ENCODE measurements at regions not wholly inside any gene's neighbourhood (a gene's known extent, or its start where the extent isn't known, plus 50 kb on each side); places are given as distances from the start of the nearest gene placed in this dataset.

DNA sequence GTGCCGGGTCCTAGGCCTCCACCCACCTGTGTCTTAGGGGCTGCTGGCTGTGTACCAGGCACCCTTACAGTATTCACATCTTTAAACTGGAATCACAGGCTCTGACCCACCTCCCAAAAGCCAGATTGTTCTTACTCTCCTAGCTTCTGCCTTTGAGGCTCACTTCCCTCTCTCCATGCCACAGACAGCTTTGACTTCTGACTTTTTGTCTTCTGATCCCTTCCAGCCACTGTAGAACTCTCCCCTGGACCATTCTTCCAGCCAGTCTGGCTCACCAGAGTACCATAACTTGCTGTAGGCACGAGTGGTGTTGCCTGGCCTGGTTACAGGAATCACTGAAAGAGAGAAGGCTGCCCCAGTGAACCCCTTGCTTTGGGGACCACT lies 58.1 kb upstream of the STUM start:
- H3K4me1 Mint-ChIP-seq = peaks cover 9 to 14% (median 11%) of the 10 kb centered on the region in 4 donors

DNA sequence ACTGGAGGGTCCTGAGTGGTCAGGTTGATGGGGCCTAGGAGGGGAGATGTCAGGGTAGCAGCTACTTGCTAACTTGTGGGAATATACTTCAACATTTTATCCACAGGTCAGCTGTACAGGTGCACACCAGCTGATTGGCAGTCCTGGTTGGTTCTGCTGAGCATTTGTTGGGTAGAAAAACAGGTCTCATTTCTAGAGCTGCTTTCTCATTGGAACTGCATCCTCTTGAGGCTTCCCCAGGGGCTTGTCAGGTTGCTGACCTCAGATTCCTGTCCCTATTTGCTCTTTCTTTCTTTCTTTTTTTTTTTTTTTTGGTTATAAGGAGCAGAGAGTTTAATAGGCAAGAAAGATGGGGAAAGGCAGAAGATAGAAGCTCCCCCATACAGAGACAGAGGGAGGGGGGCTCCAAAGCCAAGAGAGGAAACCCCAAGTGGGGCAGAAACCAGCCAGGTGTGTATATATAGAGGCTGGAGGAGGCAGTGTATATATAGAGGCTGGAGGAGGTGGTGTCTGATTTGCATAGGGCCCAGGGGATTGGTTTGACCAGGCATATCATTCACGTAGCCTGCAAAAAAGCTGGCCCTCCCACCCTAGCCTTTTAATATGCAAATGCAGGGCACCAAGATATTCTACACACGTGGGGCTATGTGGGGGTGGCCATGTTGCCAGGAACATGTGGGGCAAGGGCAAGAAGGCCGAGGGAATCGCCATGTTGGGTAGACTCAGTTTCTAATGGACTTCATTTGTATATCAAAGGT lies 57.3 kb upstream of the STUM start:
- Mint-ChIP-seq H3K9me3 (peaks cover 0 to 5% (median 0%) of the 10 kb centered on the region in 7 donors), H3K27me3 (peaks cover 34% of the 10 kb centered on the region), H3K4me3 (peak overlapping the region in 1 of 4 donors; percentile 16), H3K27ac (no peak overlapping the region), H3K4me1 (peaks cover 5 to 8% (median 8%) of the 10 kb centered on the region in 4 donors), H3K36me3 (no peaks in the 10 kb centered on the region)
- H3K4me1 ChIP-seq (ENCODE audit: control insufficient read depth, insufficient read depth, low read length, poor library complexity, severe bottlenecking) = no peaks in the 10 kb centered on the region
- H3K27ac ChIP-seq (ENCODE audit: insufficient read depth, low read length, poor library complexity, severe bottlenecking) = no peak overlapping the region
- no peaks in the 10 kb centered on the region for H3K36me3 ChIP-seq (ENCODE audit: control insufficient read depth, insufficient read depth, low read length)
- ATAC-seq (ENCODE audit: low read depth in 2 of 2) = no peak
- peaks cover 9% of the 10 kb centered on the region for H3K27me3 ChIP-seq (ENCODE audit: control insufficient read depth, insufficient read depth, low read length)
- H3K4me3 ChIP-seq (ENCODE audit: low read depth, low read length) = no peak overlapping the region
- DNase-seq = no peak
- H3K9me3 ChIP-seq (ENCODE audit: control insufficient read depth in 2 of 2, low read length in 2 of 2) = no peaks in the 10 kb centered on the region

More for the DNA sequence above, 58.1 kb upstream of the STUM start:
- Histone ChIP-seq H3K9me3 (ENCODE audit: control insufficient read depth in 2 of 2, low read length in 2 of 2) (no peaks in the 10 kb centered on the region), H3K27me3 (ENCODE audit: control insufficient read depth, insufficient read depth, low read length) (peaks cover 9% of the 10 kb centered on the region), H3K27ac (ENCODE audit: insufficient read depth, low read length, poor library complexity, severe bottlenecking) (no peak overlapping the region), H3K4me3 (ENCODE audit: low read depth, low read length) (no peak overlapping the region), H3K4me1 (ENCODE audit: control insufficient read depth, insufficient read depth, low read length, poor library complexity, severe bottlenecking) (peaks cover 4% of the 10 kb centered on the region), H3K36me3 (ENCODE audit: control insufficient read depth, insufficient read depth, low read length) (no peaks in the 10 kb centered on the region)
- DNase-seq = no peak
- Mint-ChIP-seq H3K27me3 (peaks cover 39% of the 10 kb centered on the region), H3K27ac (peak overlapping the region in 1 of 3 donors; percentile 39), H3K36me3 (no peaks in the 10 kb centered on the region), H3K9me3 (peaks cover 0 to 4% (median 0%) of the 10 kb centered on the region in 7 donors), H3K4me3 (no peak overlapping the region)
- ATAC-seq (ENCODE audit: low read depth in 2 of 2) = no peak

DNA sequence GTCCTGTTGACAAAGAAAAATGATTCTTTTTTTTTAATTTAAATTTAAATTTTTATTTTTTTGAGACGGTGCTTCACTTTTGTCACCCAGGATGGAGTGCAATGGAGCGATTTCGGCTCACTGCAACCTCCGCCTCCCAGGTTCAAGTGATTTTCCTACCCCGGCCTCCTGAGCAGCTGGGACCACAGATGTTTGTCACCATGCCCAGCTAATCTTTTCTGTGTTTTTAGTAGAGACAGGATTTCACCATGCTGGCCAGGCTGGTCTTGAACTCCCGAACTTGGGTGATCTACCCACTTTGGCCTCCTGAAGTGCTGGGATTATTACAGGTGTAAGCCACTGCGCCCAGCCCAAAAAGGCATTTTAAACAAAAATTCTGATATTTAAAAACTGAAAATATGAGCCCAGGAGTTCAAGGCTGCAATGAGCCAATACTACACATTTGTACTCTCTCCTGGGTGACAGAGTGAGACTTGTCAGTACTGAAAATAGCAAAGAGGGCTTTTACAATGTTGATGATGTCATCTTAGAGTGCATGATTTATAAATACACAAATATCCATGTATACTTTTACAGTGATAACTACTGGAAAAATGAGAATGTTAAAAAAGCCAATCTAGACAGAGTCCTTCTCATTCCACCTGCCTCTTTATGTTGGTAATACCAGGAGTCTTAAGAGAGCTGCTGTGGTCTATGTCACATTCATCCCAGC lies 56.0 kb upstream of the STUM start:
- peaks cover 0 to 5% (median 0%) of the 10 kb centered on the region in 7 donors for H3K9me3 Mint-ChIP-seq
- Histone ChIP-seq H3K9me3 (ENCODE audit: control insufficient read depth in 2 of 2, low read length in 2 of 2) (no peaks in the 10 kb centered on the region), H3K4me1 (ENCODE audit: control insufficient read depth, insufficient read depth, low read length, poor library complexity, severe bottlenecking) (no peaks in the 10 kb centered on the region), H3K4me3 (ENCODE audit: low read depth, low read length) (no peak overlapping the region), H3K36me3 (ENCODE audit: control insufficient read depth, insufficient read depth, low read length) (no peaks in the 10 kb centered on the region), H3K27ac (ENCODE audit: insufficient read depth, low read length, poor library complexity, severe bottlenecking) (no peak overlapping the region), H3K27me3 (ENCODE audit: control insufficient read depth, insufficient read depth, low read length) (peaks cover 9% of the 10 kb centered on the region)
- H3K4me1 Mint-ChIP-seq = no peaks in the 10 kb centered on the region
- DNase-seq (no peak), ATAC-seq (ENCODE audit: low read depth in 2 of 2) (no peak)
- H3K36me3 Mint-ChIP-seq = no peaks in the 10 kb centered on the region
- no peak overlapping the region for H3K4me3 Mint-ChIP-seq
- H3K27me3 Mint-ChIP-seq = peaks cover 25% of the 10 kb centered on the region
- H3K27ac Mint-ChIP-seq = no peak overlapping the region

DNA sequence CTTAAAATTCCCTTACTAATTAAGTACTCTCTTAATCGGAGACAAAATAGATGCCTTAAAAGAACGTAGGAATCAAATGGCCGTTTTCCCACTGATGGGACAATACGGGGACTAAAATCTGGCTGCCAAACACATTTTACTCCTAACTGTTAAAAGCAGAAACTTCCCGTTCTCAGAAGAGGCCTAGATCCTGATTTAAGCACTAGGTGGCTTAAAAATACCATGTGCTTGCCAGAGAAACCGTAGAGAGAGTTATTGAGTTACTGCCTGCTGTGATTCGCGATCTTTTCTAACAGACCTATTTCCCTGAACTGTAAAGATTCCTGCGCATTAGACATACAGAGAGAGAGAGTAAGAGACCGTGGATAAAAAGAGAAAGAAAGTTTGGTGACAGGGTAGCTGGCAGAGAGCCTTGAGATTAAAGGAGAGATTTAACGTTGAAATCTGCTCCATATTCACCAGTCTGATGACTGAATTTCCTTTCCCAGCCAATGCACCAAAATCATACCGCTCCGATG lies 54.4 kb upstream of the STUM start:
- ATAC-seq (ENCODE audit: low read depth in 2 of 2) (no peak), DNase-seq (no peak)
- H3K27me3 Mint-ChIP-seq = peaks cover 22% of the 10 kb centered on the region
- Histone ChIP-seq H3K9me3 (ENCODE audit: control insufficient read depth in 2 of 2, low read length in 2 of 2) (no peaks in the 10 kb centered on the region), H3K4me1 (ENCODE audit: control insufficient read depth, insufficient read depth, low read length, poor library complexity, severe bottlenecking) (no peaks in the 10 kb centered on the region), H3K27ac (ENCODE audit: insufficient read depth, low read length, poor library complexity, severe bottlenecking) (no peak overlapping the region), H3K4me3 (ENCODE audit: low read depth, low read length) (no peak overlapping the region), H3K27me3 (ENCODE audit: control insufficient read depth, insufficient read depth, low read length) (peaks cover under 1% of the 10 kb centered on the region), H3K36me3 (ENCODE audit: control insufficient read depth, insufficient read depth, low read length) (no peaks in the 10 kb centered on the region)
- H3K36me3 Mint-ChIP-seq = no peaks in the 10 kb centered on the region
- no peak overlapping the region for H3K27ac Mint-ChIP-seq
- H3K9me3 Mint-ChIP-seq = peaks cover 0 to 5% (median 0%) of the 10 kb centered on the region in 7 donors
- no peaks in the 10 kb centered on the region for H3K4me1 Mint-ChIP-seq
- no peak overlapping the region for H3K4me3 Mint-ChIP-seq

DNA sequence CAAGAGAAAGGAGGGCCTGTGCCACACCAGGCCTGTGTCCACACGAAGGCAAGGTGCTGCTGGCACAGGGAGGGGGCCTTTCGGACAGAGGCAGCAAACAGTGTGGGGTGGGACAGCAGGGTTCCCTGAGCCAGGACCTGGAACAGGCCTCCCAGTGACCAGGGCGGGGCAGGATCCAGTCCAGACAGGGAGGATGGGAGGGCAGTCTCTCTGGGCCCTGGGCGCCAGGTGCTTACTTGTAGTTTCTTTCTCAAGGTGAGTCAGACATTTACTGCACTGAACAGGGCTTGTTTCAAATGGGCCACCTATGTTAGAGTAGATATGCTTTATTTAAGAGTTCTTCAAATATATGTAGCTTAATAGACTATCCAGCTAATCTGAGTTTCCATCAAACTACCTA lies 52.8 kb upstream of the STUM start:
- H3K36me3 ChIP-seq (ENCODE audit: control insufficient read depth, insufficient read depth, low read length) = no peaks in the 10 kb centered on the region
- ATAC-seq (ENCODE audit: low read depth in 2 of 2) = no peak

DNA sequence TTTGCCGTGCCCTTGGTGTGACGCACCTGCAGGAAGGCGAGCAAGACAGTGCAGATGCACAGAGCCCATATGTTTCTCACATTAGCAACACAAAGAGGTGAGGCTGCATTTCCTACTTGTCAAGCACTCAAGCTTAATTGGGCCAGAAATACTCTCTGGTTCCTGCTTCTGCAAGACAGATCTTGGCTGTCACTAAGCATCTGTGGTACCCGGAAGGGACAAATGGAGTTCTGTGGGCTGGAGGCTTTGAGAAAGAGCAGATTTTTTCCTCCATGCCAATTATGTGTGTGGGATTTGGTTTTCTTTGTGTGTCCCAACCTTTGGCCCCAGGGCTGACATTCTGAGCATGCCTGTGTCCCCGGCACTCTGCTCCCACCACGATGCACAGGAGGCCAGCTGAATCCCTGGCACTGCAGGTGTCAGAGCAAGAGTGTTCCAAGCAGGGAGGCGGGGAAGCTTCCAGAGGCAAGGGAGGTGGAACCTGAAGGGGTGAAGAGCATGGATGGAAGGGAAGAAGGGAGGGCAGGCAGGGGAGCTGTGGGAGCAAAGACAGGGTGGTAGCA lies 52.0 kb upstream of the STUM start:
- no peaks in the 10 kb centered on the region for H3K36me3 Mint-ChIP-seq
- Histone ChIP-seq H3K4me3 (ENCODE audit: low read depth, low read length) (no peak overlapping the region), H3K9me3 (ENCODE audit: control insufficient read depth in 2 of 2, low read length in 2 of 2) (no peaks in the 10 kb centered on the region), H3K36me3 (ENCODE audit: control insufficient read depth, insufficient read depth, low read length) (no peaks in the 10 kb centered on the region), H3K4me1 (ENCODE audit: control insufficient read depth, insufficient read depth, low read length, poor library complexity, severe bottlenecking) (no peaks in the 10 kb centered on the region), H3K27ac (ENCODE audit: insufficient read depth, low read length, poor library complexity, severe bottlenecking) (no peak overlapping the region), H3K27me3 (ENCODE audit: control insufficient read depth, insufficient read depth, low read length) (no peaks in the 10 kb centered on the region)
- peaks cover 0 to 1% (median 0%) of the 10 kb centered on the region in 7 donors for H3K9me3 Mint-ChIP-seq
- ATAC-seq (ENCODE audit: low read depth in 2 of 2) (no peak), DNase-seq (no peak)
- no peaks in the 10 kb centered on the region for H3K4me1 Mint-ChIP-seq
- H3K4me3 Mint-ChIP-seq = no peak overlapping the region
- peaks cover 23% of the 10 kb centered on the region for H3K27me3 Mint-ChIP-seq
- H3K27ac Mint-ChIP-seq = no peak overlapping the region

More for the DNA sequence above, 52.8 kb upstream of the STUM start:
- Histone ChIP-seq H3K27ac (ENCODE audit: insufficient read depth, low read length, poor library complexity, severe bottlenecking) (no peak overlapping the region), H3K9me3 (ENCODE audit: control insufficient read depth in 2 of 2, low read length in 2 of 2) (no peaks in the 10 kb centered on the region), H3K27me3 (ENCODE audit: control insufficient read depth, insufficient read depth, low read length) (no peaks in the 10 kb centered on the region), H3K4me3 (ENCODE audit: low read depth, low read length) (no peak overlapping the region), H3K4me1 (ENCODE audit: control insufficient read depth, insufficient read depth, low read length, poor library complexity, severe bottlenecking) (no peaks in the 10 kb centered on the region)
- Mint-ChIP-seq H3K27me3 (peaks cover 14% of the 10 kb centered on the region), H3K27ac (no peak overlapping the region), H3K9me3 (peaks cover 0 to 1% (median 0%) of the 10 kb centered on the region in 7 donors), H3K4me3 (no peak overlapping the region), H3K36me3 (no peaks in the 10 kb centered on the region), H3K4me1 (no peaks in the 10 kb centered on the region)
- no peak for DNase-seq

DNA sequence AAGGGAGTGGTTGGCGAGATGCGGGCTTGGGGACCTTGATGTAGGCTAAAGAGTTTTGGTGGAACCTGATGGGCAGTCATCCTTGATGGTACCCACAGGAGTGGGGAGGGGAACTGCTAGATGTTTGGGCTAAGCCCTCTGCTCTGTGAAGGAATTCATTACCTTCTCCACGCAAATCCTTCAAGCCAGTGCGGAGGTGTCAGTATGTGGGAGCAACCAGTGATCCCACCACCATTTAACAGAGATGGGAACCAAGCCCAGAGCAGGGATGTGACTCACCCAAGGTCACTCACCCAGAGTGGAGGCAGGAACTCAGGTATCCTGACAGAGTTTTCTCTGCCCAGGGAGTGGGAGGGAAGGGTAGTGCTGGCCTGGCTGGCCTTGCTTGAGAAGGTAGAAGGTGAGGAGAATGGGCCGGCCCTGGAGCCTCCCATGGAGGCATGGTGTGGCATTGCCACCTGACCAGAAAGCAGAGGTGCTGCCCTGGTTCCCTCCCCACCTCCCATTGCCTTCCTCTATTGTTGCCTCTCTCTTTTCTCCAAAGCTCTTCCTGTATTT lies 51.2 kb upstream of the STUM start:
- Mint-ChIP-seq H3K4me3 (no peak overlapping the region), H3K9me3 (peaks cover 0 to 4% (median 0%) of the 10 kb centered on the region in 7 donors), H3K27ac (no peak overlapping the region), H3K27me3 (peaks cover 29% of the 10 kb centered on the region), H3K4me1 (no peaks in the 10 kb centered on the region), H3K36me3 (no peaks in the 10 kb centered on the region)
- no peaks in the 10 kb centered on the region for H3K9me3 ChIP-seq (ENCODE audit: control insufficient read depth in 2 of 2, low read length in 2 of 2)
- H3K27me3 ChIP-seq (ENCODE audit: control insufficient read depth, insufficient read depth, low read length) = no peaks in the 10 kb centered on the region
- H3K27ac ChIP-seq (ENCODE audit: insufficient read depth, low read length, poor library complexity, severe bottlenecking) = no peak overlapping the region
- DNase-seq = no peak
- ATAC-seq (ENCODE audit: low read depth in 2 of 2) = no peak
- H3K36me3 ChIP-seq (ENCODE audit: control insufficient read depth, insufficient read depth, low read length) = no peaks in the 10 kb centered on the region
- H3K4me1 ChIP-seq (ENCODE audit: control insufficient read depth, insufficient read depth, low read length, poor library complexity, severe bottlenecking) = no peaks in the 10 kb centered on the region
- H3K4me3 ChIP-seq (ENCODE audit: low read depth, low read length) = no peak overlapping the region

All from CD4-positive, CD25-positive, alpha-beta regulatory T cell (primary cell).